NCI-H524 treated with DMSO at 0.1 percent for 48 hours (cell line): ENCODE measurements at regions not wholly inside any gene's neighbourhood (a gene's known extent, or its start where the extent isn't known, plus 50 kb on each side); places are given as distances from the start of the nearest gene placed in this dataset.

Experiments used
- DNase-seq: peaks from one replicate; lab custom pipeline; 2025; lab: John Stamatoyannopoulos, UW

DNA sequence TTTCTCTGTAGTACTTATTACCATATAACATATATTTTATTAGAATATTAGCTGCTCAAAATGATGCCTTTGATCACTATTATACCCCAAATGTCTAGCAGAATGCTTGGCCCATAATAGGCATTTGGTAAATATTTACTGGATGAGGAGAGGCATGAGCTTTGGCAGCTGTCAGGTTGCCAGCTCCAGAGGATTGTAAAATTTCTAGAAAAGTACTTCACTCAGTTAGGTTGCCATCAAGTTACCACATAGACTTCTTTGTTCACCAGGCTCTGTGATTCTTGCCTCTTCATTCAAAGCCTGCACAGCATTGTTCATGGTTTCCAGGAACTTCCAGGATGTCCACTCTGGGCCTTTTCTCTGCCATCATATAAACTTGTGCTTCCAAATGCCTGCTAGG is 582.8 kb downstream of the PDCD6IP start:
- no peak for DNase-seq

DNA sequence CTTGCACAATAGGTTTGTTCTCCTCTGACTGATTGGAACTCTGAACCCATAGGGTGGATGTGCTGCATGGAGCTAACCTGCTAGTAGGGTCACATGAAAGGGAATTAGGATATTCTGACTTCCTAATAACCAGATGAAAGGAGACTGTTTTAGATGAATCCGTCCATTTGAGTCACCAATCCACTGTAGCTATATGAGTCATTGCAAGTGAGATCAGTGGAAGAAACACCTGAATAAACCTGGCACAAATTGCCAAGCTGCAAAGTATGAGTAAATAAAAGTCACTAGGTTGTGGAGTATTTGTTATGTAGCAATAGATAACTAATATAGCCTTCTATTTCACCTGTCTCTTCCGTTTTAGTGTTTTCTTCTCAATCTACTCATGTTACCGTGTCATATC is 584.4 kb downstream of the PDCD6IP start:
- DNase-seq = no peak

DNA sequence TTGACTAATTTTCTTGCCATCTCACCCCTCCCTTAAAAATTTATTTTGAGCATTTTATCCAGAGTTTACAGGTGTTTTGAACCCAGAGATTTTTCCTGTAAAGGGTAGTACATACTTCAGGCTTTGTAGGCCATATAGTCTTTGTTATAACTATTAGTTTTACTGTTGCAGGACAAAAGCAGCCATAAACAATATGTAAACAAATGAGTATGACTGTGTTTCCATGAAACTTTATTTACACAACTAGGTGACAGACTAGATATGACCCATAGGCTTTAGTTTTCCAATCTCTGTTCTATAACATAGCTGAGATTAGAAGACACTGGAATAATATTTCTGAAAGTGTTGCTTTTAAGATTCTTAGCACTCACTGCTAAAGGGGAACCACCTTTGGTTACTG is 587.9 kb downstream of the PDCD6IP start:
- DNase-seq = no peak

DNA sequence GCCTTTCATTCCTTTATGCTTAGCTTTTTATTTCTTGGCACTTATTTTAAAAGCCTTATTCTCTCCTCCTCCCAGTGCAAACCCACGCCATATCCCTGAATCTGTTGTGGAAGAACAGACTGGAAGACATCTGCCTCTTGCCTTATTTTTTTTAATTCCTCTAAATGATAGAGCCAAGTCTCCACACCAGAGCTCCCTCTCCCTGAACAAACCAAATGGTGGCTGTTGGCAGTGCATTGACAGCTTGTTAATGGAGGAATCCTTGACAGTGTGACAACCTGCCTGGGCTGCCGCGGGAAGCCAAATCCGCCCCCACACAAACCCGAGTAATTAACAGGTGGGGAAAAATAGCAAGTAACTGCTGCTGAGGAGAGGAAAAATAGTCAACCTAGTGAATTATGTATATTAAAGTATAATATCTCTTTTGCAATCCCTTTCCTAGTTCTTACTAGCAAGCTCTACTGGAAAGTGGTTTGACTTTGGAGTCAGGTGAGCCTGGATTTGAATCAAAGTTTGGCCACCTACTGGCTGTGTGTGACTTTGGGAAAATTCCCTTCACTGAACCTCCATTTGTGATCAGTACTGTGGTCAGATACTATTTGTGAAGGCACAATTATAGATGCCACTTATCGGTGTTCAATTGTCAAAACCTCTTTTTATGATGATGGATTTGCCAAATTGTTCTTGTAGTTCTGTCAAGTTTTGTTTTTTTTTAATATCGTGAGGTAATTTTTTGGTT is 589.6 kb downstream of the PDCD6IP start:
- DNase-seq = peak; percentile 59

DNA sequence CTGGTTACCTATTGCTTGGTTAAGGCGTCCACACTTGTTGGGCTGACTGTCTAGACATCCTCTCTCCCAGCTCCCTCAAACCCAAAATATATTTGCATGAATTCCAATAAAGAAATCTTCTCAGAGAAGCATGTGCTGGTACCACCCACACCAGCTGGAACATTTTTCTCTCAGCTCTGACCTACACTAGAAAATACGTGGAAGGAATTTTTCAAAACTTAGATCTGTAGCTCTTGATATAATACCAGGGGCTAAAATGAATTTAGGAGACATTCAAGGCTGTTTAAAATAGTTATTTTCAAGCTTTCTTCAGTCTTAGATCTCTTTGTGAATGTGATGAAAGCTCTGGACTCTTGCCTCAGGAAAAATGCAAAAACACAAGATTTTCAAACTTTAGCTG is 590.4 kb downstream of the PDCD6IP start:
- no peak for DNase-seq

DNA sequence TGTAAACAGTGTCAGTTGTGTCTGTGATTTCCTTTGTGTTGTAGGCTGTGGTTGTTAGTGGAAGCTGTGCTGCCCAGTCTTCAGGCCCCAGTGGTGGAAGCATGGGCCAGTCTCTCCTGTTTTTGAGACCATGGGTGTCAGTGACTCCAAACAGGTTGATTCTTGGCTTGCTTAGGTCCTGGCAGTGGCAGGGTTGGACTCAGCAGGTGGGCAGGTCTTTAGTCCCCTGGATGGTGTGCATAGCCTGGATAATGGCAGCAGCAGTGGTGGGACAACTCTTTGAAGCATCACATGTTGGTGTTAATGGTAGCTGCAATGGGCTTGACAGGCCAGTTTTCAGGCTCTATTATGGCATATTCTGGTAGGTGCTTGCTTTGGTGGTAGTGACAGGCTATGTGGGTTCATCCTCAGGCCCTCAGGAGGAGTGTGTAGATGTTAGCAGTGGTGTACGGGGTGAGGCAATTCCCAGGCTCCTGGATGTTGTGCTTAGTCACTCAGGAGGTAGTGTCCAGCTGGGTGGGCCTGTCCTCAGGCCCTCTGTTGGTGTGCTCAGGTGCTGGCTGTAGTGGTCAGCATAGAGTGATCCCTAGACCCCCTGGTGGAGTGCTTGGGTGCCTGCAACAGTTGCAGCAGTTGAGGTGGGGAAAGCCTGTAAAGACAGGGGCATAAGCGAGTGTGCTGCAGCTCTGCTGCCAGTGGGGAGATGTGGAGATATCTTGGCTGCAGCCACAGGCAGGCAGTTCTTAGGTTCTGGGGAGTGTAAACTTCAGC is 596.7 kb downstream of the PDCD6IP start:
- no peak for DNase-seq

DNA sequence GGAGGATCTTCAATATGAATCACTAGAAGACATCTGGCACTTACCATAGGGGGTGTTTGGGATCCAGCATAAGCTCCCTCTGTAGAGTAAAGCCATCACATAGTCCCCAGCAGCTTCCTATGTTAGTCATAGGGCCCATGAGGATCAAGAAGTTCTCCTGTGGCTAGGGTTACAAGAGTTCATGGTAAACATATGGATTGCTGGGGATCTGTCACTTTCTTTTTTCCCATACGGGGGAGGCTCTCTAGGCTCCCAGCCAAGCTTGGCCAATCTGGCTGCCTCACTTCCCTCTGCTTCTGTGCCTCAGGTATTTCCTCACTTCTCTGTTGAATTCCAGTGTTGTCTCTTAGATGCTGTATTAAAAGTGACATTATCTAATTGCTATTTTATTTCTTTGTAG is 597.9 kb downstream of the PDCD6IP start:
- peak; percentile 97 for DNase-seq

DNA sequence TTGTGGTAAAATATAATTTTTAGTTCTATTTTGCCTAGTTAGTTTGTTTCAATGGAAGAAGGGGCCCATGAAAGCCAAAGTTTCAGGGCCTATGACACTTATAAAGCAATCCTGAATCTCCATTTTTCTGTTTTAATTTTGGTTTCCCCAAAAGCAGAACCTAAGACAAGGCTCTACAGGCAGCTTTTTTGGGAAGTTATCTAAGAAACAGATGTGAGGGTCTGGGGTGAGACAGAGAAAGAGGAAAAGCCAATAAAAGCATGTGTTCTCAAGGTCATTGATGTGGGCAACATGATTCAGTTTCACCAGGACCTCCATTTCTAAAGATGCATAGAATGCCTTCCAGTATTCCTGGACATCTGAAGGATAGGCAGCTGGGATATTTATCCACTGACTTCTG is 598.5 kb downstream of the PDCD6IP start:
- no peak for DNase-seq

DNA sequence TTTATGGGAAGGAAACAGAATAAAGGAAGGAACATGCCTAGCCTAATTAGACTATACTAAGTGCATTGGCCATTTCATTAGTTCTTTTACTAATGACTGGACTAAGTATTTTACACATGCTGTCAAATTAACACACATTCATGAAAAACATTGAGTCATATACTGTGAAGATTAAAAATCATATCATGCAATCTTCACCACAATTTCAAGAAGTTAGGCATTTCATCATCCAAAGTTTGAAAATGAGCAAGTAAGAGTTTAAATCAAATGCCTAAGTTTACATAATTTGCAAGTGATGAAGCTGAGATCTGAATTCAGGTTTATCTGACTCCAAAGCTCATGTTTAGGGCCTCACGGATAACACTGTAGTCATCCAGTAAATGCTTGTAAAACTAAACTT is 601.0 kb downstream of the PDCD6IP start:
- no peak for DNase-seq

DNA sequence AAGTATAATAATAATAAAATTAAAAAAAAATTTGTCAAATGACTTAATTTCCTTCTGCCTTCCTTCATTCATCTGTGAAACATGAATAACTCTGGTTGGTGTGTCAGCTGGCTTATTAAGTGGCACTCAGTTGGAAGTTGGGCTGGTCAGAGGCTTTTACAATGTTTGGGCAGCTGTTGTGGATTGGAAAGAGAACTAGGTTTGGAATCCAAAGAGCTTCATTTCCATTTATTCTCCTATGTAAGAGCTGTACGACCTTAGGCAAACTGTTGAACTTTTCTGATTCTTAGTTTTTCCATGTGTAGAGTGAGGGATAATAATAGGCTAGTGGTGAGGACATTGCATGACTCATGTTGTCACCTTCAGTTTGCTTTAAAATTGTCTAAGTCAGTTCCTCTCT is 606.7 kb downstream of the PDCD6IP start:
- no peak for DNase-seq

DNA sequence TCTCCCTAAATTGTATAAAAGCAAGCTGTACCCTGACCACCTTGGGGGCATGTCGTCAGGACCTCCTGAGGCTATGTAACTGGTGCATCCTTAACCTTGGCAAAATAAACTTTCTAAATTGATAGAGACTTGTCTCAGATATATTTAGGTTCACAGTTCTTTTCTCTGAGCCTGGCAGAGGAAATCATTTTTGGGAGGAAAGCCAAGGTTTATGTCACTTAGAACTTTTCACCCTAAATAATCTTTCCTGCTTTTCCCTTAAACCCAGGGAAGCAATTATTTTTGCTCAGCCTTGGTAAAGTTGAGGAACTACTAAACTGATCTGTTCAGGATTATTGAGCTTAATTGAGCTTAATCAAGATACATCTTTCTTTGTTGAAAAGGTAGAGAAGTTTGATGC is 608.9 kb downstream of the PDCD6IP start:
- no peak for DNase-seq

DNA sequence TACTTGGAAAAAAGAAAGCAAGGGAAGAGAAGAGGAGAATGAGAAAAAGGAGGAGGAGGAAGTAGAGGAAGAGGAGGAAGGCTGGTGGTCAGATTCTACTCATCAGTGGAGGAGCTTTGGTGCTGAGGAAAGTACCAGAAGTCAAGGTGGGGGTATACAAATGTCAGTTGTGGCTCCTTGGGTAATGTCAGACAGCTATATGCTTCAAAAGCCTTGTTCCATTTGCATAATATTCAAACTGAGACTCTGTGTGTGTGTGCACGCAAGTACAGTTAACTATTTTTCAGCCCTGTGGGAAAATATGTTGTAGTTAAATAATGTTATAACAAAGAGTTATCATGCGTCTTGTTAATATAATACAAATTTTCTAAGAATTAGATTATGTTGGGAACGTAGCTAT is 609.7 kb downstream of the PDCD6IP start:
- DNase-seq = no peak

DNA sequence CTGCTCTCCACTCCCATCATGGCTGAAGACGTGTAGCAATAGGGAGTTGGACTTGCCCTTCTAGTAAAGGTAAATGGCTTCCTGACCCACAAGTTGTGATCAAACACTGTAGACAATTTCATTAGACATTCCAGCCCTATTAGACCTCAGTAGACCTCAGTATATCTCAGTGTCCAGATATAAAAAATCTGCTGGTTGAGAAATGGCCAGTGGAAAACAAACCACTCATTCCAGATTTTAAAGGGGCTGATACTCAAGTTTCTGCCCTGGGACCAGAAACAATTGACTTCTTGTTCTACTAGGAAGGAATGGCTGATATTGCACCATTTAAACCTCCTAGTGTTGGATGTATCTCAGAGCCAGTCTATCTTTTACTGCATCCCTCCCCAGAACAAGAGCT is 613.2 kb downstream of the PDCD6IP start:
- no peak for DNase-seq

DNA sequence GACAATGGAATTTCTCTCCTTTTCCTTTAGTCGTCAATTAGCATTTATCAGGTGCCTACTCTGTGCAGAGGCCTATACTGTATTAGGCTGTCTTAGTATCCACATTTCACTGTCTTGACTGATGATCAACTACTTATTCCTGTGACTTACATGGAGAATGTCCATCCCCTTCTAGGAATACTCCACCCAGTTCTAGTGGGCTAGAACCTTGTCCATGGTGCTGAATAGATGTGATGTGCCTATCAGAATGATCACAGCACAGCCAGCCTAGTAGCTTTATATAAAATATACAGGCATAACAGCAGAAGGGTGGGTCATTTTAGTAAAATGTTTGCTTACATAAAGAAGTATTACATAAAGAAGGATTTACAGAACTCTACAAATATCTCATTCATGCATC is 621.4 kb downstream of the PDCD6IP start:
- no peak for DNase-seq

DNA sequence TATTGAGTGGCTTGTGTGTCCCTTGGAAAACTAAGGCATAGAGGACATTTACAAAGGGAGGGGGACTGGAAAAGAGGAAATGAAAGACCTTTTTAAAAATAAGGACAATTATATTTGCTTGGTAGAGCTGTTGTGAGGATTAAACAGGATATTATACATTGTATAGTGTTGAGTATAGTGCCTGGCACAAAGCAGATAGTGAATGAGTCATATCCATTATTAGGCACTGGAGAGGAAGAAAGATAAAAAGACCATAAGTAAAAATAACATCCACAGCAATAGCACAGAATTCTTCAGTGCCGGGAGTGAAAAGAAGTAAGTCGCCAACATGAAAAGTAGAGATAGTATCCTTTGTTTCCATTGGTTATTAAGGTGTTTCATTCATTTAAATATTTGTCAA is 623.3 kb downstream of the PDCD6IP start:
- no peak for DNase-seq

DNA sequence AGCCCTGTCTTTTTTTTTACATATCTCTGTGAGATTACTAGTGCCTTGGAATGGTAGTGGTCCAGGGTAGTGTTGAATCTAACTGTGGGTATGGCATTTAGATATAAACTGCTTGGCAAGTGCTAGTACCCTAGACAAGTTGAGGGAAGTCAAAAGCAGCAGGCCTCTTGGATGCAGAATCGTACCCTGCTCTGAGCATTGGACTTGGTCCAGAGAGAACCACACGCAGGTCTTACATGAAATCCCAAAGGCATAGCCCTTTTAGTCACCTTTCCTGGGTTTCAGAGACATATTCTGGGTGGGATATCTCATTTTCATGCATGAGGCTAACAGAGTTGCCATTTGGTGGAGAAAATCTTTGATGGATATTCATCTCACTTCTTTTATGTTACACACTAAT is 641.4 kb downstream of the PDCD6IP start:
- DNase-seq = no peak

DNA sequence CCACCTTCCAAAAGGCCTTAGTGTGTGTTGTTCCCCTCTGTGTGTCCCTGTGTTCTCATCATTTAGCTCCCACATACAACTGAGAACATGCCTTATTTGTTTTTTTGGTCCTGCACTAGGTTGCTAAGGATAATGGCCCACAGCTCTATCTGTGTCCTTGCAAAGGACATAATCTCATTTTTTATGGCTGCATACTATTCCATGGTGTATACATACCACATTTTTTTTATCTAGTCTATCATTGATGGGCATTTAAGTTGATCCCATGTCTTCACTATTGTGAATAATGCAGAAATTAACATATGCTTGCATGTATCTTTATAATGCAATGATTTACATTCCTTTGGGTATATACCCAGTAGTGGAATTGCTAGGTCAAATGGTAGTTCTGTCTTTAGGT is 645.7 kb downstream of the PDCD6IP start:
- no peak for DNase-seq

DNA sequence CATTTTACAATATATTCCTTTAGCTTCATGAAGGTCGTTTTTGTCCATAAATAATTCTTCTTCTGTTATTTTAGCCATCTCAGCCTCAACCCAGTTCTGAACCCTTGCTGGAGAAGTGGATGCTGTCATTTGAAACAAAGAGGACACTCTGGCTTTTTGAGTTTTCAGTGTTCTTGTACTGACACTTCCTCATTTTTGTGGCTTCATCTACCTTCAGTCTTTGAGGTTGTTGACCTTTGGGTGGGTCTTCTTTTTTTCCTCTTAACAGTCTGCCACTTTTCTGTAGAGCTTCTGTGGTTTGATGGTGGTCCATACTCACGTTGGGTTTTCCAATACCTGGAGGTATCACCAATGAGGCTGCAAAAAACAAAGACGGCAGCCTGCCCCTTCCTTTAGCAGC is 650.9 kb downstream of the PDCD6IP start:
- DNase-seq = no peak

DNA sequence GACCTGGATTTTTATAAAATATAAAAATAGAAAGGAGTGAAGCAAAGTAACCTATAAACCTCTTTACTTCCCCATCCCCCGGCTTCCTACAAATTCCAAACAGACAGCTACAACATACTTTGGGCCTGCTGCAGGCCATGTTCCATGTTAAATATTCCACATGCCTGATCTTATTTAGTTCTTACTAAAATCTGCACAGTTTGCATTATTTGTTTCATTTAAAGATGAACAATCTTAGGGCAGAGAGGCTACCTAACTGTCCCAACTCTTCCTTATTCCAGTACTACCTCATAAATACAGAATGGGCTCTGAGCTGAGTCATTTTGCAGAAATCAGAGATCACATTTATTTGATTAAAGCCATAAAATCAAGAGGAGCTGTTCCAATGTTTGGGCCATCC is 665.0 kb downstream of the PDCD6IP start:
- no peak for DNase-seq

DNA sequence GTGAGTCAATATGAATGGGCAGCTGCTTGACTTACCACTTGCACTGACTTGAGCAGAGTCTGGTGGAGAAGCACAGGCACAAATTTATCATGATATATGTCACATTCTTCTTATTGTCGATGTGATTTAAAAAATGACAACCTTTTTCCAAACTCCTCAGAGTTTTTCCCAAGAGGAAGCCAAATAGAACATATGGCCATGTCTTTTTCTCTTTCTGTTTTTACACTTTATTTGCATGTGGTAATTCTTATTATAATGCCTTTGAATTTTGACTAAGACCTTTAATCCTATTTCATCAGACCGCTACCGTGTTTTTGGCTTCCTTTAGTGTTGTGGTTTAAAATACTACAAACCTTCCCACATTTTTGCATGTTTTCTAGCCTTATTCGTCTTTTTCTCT is 666.2 kb downstream of the PDCD6IP start:
- no peak for DNase-seq

DNA sequence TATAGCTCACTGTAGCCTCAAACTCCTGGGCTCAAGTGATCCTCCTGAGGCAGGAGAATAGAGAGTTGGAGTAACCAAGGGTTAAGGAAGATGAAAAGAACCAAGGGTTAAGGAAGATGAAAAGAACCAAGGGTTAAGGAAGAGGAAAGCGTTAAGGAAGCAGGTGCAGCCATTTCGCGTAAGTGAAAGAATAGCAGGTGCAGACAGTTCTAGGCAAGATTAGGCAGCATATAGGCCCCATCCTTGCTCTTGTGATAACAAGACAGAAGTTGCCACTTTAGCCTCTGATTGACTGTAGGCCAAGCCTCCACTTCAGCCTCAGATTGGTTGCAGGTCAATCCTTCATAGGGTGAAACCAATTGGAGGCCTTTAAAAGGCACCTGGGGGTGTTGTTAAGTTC is 677.4 kb downstream of the PDCD6IP start:
- DNase-seq = no peak

DNA sequence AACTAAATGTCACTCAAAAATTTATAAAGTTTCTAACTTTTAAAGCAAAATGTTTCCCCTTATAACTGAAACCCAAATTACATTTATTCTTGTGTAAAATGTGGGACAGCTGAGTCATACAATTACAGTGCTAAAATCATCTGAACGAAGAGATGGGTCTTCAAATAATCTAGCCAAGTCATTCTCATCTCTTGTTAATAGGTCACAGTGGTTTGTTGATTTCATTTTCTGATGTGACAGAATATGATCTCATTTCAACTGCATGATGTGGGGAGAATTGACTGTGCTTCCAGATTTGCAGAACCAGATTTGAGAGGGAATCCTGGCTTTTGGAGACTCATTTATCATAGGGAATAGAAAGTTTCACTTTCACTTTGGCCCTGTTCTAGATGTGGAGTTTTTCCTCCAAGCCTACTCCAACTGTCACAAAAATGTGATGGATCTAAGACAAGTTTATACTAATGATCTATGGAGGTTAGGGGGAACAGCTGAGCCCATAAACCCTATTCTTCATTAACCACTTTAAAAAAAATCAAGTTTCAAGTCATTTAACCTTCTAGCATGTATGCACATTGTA is 685.0 kb downstream of the PDCD6IP start:
- no peak for DNase-seq

DNA sequence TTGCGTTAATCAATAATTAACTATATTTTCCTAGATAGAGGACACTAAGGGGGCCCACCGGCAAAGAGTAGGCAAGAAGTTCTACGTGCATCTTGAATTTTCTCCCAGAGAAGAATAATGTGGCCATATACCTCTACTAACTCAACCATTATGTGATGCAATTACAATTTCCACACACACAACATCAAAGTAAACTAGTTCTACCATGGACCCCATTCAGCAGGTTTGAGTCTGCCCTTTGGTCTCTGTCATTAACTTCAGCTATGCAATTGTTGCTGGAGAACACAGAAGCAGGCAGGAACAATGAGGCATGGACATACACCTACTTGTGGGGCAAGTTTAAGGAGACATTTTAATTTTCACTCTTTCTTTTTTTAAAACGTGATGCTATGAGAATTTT is 705.9 kb downstream of the PDCD6IP start:
- DNase-seq = no peak

DNA sequence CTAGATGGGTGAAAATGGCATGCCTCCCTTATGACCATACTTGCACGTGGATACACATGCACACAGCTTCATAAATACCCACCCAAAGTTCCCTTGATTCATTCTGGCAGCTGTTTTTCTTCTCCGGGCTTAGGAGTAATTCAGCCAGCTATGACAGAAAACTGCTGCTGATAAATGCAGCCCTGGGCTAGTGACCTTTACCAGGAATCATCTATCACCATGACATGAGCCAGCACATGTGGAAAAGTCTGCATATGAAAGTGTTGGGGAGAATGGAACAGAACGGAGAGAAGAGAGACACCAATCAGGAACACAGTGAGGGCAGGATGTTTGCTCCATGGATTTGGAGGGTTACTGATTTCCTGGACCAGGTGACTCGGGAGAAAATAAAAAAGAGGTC is 706.3 kb downstream of the PDCD6IP start:
- no peak for DNase-seq
